HEK293 (cell line): ENCODE measurements at regions not wholly inside any gene's neighbourhood (a gene's known extent, or its start where the extent isn't known, plus 50 kb on each side); places are given as distances from the start of the nearest gene placed in this dataset.

Experiments used
- CTCF ChIA-PET: fragments of 350-600 bp; formaldehyde crosslinking; extraction: SDS; loops from one replicate; lab custom pipeline; 2021; ENCODE audit warnings: antibody characterized with exemption; lab: Yijun Ruan, JAX
- POLR2A ChIA-PET: fragments of 300-600 bp; formaldehyde crosslinking; extraction: SDS; loops from one replicate; lab custom pipeline; 2020; ENCODE audit warnings: antibody characterized with exemption, inconsistent platforms; lab: Yijun Ruan, JAX
- H3K27ac ChIP-seq: fragments of 200-500 bp; sonication (Bioruptor generic); 2 replicates; pipeline ENCODE4 v1.5.1; 2014; ENCODE audit warnings: low read depth, low read length, control low read depth, inconsistent platforms; ENCODE audit errors: extremely low read depth
- H3K36me3 ChIP-seq, 2 experiments: fragments of 200-500 bp in 1 of 2; sonication (Bioruptor generic) in 1 of 2; 1 replicate in 1 of 2; 2 replicates in 1 of 2; pipeline ENCODE4 v1.5.1; 2014 to 2017; ENCODE audit warnings: inconsistent platforms in 2 of 2, low read length in 2 of 2; ENCODE audit not compliant: control insufficient read depth in 2 of 2, insufficient read depth in 1 of 2
- H3K4me1 ChIP-seq: fragments of 200-500 bp; sonication (Bioruptor generic); 2 replicates; pipeline ENCODE4 v1.5.1; 2014; ENCODE audit warnings: mild to moderate bottlenecking, low read length, inconsistent platforms; ENCODE audit not compliant: control insufficient read depth, insufficient read depth
- H3K4me3 ChIP-seq: 2 replicates; pipeline ENCODE4 v1.5.1; 2011; ENCODE audit warnings: low read depth, mild to moderate bottlenecking, control low read depth, low read length, moderate library complexity
- H3K9me3 ChIP-seq: fragments of 200-500 bp; sonication (Bioruptor generic); 2 replicates; pipeline ENCODE4 v1.5.1; 2014; ENCODE audit warnings: low read depth, low read length, inconsistent platforms; ENCODE audit not compliant: control insufficient read depth, insufficient read depth
- EGR2 ChIP-seq: fragments of 450-650 bp; formaldehyde crosslinking; IDR thresholded peaks from 2 replicates; pipeline ENCODE4 v1.5.1; 2016; ENCODE audit warnings: low read depth, missing biosample characterization, missing genetic modification characterization
- GLIS1 ChIP-seq: fragments of 450-650 bp; formaldehyde crosslinking; IDR thresholded peaks from 2 replicates; pipeline ENCODE4 v1.5.1; 2016; ENCODE audit warnings: missing biosample characterization, missing genetic modification characterization
- GLIS2 ChIP-seq: fragments of 450-650 bp; formaldehyde crosslinking; IDR thresholded peaks from 2 replicates; pipeline ENCODE4 v1.5.1; 2016; ENCODE audit warnings: missing biosample characterization, missing genetic modification characterization
- HOXC10 ChIP-seq: sonication (generic); formaldehyde crosslinking; IDR thresholded peaks from 2 replicates; pipeline ENCODE4 v1.8.1; 2023; ENCODE audit warnings: mild to moderate bottlenecking, missing genetic modification reagents
- KLF7 ChIP-seq: fragments of 450-650 bp; formaldehyde crosslinking; IDR thresholded peaks from 2 replicates; pipeline ENCODE4 v1.5.1; 2016; ENCODE audit warnings: missing biosample characterization, missing genetic modification characterization, borderline replicate concordance
- OSR2 ChIP-seq: fragments of 450-650 bp; formaldehyde crosslinking; IDR thresholded peaks from 2 replicates; pipeline ENCODE4 v1.5.1; 2016; ENCODE audit warnings: missing biosample characterization, missing genetic modification characterization
- PRDM1 ChIP-seq: fragments of 450-650 bp; formaldehyde crosslinking; IDR thresholded peaks from 2 replicates; pipeline ENCODE4; 2016; ENCODE audit warnings: missing biosample characterization, missing genetic modification characterization
- REPIN1 ChIP-seq: fragments of 450-650 bp; formaldehyde crosslinking; IDR thresholded peaks from 2 replicates; pipeline ENCODE4 v1.5.1; 2017; ENCODE audit warnings: missing biosample characterization, missing genetic modification characterization, low read depth
- REST ChIP-seq: fragments of 450-650 bp; formaldehyde crosslinking; IDR thresholded peaks from 2 replicates; pipeline ENCODE4 v1.5.1; 2016; ENCODE audit warnings: missing biosample characterization, missing genetic modification characterization
- SP2 ChIP-seq: fragments of 450-650 bp; formaldehyde crosslinking; IDR thresholded peaks from 2 replicates; pipeline ENCODE4 v1.5.1; 2016; ENCODE audit warnings: missing biosample characterization, missing genetic modification characterization
- ZBTB48 ChIP-seq: fragments of 450-650 bp; formaldehyde crosslinking; IDR thresholded peaks from 2 replicates; pipeline ENCODE4 v1.5.1; 2016; ENCODE audit warnings: missing biosample characterization, missing genetic modification characterization
- ZBTB8A ChIP-seq: fragments of 450-650 bp; formaldehyde crosslinking; IDR thresholded peaks from 2 replicates; pipeline ENCODE4 v1.5.1; 2016; ENCODE audit warnings: missing biosample characterization, missing genetic modification characterization
- ZNF121 ChIP-seq: fragments of 450-650 bp; formaldehyde crosslinking; IDR thresholded peaks from 2 replicates; pipeline ENCODE4 v1.5.1; 2016; ENCODE audit warnings: missing biosample characterization, missing genetic modification characterization
- ZNF175 ChIP-seq: fragments of 450-650 bp; formaldehyde crosslinking; IDR thresholded peaks from 2 replicates; pipeline ENCODE4 v1.5.1; 2016; ENCODE audit warnings: missing biosample characterization, missing genetic modification characterization
- ZNF2 ChIP-seq: fragments of 450-650 bp; formaldehyde crosslinking; IDR thresholded peaks from 2 replicates; pipeline ENCODE4 v1.5.1; 2016; ENCODE audit warnings: missing biosample characterization, missing genetic modification characterization
- ZNF302 ChIP-seq: fragments of 450-650 bp; formaldehyde crosslinking; IDR thresholded peaks from 2 replicates; pipeline ENCODE4 v1.5.1; 2016; ENCODE audit warnings: missing biosample characterization, missing genetic modification characterization, low read depth
- ZNF510 ChIP-seq: fragments of 450-650 bp; formaldehyde crosslinking; IDR thresholded peaks from 2 replicates; pipeline ENCODE4 v1.5.1; 2018; ENCODE audit warnings: mild to moderate bottlenecking, missing genetic modification characterization, missing biosample characterization; ENCODE audit not compliant: insufficient replicate concordance
- ZNF624 ChIP-seq: fragments of 450-650 bp; formaldehyde crosslinking; IDR thresholded peaks from 2 replicates; pipeline ENCODE4 v1.5.1; 2017; ENCODE audit warnings: missing biosample characterization, missing genetic modification characterization
- TF ChIP-seq, protein P1 (sequence below): fragments of 450-650 bp; formaldehyde crosslinking; IDR thresholded peaks from 2 replicates; pipeline ENCODE4 v1.5.1; 2016; ENCODE audit warnings: missing biosample characterization, missing genetic modification characterization
- TF ChIP-seq, protein P2 (sequence below): fragments of 450-650 bp; formaldehyde crosslinking; IDR thresholded peaks from 2 replicates; pipeline ENCODE4 v1.5.1; 2016; ENCODE audit warnings: missing biosample characterization, missing genetic modification characterization
- TF ChIP-seq, protein P3 (sequence below): IDR thresholded peaks from 2 replicates; pipeline ENCODE4 v1.6.1; 2011; ENCODE audit warnings: mild to moderate bottlenecking, low read depth, low read length, borderline replicate concordance
- TF ChIP-seq, protein P4 (sequence below): fragments of 450-650 bp; formaldehyde crosslinking; IDR thresholded peaks from 2 replicates; pipeline ENCODE4 v1.5.1; 2017; ENCODE audit warnings: missing biosample characterization, missing genetic modification characterization

DNA sequence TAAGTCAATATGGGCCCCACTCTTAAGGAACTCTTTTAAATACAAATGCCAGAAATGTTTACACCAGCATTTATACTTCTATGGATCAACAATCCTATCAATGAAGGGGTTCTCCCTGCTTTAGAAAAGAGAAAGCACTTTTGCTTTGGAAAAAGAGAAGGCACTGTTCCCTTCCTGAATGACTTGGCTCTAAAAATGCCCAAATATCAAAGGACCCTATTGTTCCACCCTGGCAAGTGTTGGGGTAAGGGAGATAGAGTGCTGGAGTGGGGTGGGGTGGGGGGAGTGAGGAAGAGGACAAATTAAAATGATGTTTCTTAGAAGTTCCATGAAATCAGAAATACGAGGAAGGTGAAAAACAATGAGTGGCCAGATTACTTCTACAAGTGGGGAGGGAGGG, 131.6 kb upstream of the GRIN2B start (continued):
- TF ChIP-seq GLIS1 (tag by site-specific recombination) (no peak), REPIN1 (tag by site-specific recombination) (no peak), ZBTB48 (tag by site-specific recombination) (no peak), ZNF302 (tag by site-specific recombination) (no peak)

DNA sequence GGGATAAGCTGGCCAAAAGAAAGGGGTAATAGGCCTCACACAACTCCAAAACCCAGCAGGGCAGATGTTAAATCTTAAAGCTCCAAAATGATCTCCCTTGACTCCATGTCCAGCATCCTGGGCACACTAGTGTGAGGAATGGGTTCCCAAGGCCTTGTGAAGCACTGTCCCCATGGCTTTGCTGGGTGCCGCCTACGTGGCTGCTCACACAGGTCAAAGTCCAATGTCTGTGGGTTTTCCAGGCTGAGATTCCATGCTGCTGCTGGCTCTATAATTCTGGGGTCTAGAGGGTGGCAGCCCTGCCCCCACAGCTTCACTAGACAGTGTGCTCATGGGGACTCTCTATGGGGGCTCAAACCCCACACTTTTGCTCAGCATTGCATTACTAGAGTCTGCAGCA, 145.3 kb upstream of the GRIN2B start:
- ChIA-PET CTCF (no interaction called here), POLR2A (no interaction called here)
- no peak for TF ChIP-seq EGR2 (tag by site-specific recombination)
- TF ChIP-seq, protein P1, sequence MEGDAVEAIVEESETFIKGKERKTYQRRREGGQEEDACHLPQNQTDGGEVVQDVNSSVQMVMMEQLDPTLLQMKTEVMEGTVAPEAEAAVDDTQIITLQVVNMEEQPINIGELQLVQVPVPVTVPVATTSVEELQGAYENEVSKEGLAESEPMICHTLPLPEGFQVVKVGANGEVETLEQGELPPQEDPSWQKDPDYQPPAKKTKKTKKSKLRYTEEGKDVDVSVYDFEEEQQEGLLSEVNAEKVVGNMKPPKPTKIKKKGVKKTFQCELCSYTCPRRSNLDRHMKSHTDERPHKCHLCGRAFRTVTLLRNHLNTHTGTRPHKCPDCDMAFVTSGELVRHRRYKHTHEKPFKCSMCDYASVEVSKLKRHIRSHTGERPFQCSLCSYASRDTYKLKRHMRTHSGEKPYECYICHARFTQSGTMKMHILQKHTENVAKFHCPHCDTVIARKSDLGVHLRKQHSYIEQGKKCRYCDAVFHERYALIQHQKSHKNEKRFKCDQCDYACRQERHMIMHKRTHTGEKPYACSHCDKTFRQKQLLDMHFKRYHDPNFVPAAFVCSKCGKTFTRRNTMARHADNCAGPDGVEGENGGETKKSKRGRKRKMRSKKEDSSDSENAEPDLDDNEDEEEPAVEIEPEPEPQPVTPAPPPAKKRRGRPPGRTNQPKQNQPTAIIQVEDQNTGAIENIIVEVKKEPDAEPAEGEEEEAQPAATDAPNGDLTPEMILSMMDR (tag by site-specific recombination): no peak
- no peak for TF ChIP-seq ZNF121 (tag by site-specific recombination)
- TF ChIP-seq GLIS2 (tag by site-specific recombination): no peak
- no peak for TF ChIP-seq KLF7 (tag by site-specific recombination)
- Histone ChIP-seq H3K36me3 (no peaks in the 10 kb centered on the region), H3K4me1 (no peaks in the 10 kb centered on the region), H3K27ac (no peak overlapping the region), H3K4me3 (no peak overlapping the region), H3K9me3 (no peaks in the 10 kb centered on the region)

DNA sequence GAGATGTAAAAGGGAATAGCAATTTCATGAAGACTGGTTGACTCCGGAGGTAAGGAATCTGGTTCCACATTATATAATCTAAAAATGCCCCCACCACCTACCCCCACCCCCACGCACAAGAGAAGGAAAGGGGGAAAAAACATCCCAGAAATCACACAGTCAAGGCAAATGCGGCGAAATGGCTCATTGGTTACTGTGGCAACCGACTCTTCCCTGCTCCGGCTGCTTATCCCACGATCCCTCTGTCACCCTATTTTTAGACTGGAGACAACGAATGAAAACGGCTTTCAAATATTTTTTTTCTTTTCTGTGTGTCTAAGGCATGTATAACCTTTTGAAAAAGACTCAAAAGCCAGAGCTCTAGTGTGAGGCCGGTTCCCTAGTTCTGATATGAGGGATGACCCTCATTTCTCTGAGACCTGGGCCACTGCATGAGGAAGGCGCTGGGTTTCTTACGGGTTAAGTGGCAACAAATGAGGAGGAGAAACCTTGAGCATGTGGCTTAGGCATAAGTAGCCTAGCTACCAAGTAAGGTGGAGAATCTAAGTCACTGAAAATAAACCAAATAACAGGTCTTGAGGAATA, 148.3 kb upstream of the GRIN2B start:
- Histone ChIP-seq H3K9me3 (no peaks in the 10 kb centered on the region), H3K4me3 (no peak overlapping the region), H3K27ac (no peak overlapping the region), H3K36me3 (no peaks in the 10 kb centered on the region), H3K4me1 (no peaks in the 10 kb centered on the region)
- TF ChIP-seq REST (tag by site-specific recombination) (no peak), ZNF2 (tag by site-specific recombination) (no peak), SP2 (tag by site-specific recombination) (no peak), HOXC10 (CRISPR knock-in tag) (no peak), ZNF510 (no peak), ZNF624 (tag by site-specific recombination) (no peak), OSR2 (no peak), ZBTB8A (no peak), PRDM1 (tag by site-specific recombination) (no peak), ZNF175 (no peak)
- TF ChIP-seq, protein P2, sequence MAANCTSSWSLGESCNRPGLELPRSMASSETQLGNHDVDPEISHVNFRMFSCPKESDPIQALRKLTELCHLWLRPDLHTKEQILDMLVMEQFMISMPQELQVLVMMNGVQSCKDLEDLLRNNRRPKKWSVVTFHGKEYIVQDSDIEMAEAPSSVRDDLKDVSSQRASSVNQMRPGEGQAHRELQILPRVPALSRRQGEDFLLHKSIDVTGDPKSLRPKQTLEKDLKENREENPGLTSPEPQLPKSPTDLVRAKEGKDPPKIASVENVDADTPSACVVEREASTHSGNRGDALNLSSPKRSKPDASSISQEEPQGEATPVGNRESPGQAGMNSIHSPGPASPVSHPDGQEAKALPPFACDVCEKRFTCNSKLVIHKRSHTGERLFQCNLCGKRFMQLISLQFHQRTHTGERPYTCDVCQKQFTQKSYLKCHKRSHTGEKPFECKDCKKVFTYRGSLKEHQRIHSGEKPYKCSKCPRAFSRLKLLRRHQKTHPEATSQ (tag by site-specific recombination): no peak
- TF ChIP-seq, protein P3, sequence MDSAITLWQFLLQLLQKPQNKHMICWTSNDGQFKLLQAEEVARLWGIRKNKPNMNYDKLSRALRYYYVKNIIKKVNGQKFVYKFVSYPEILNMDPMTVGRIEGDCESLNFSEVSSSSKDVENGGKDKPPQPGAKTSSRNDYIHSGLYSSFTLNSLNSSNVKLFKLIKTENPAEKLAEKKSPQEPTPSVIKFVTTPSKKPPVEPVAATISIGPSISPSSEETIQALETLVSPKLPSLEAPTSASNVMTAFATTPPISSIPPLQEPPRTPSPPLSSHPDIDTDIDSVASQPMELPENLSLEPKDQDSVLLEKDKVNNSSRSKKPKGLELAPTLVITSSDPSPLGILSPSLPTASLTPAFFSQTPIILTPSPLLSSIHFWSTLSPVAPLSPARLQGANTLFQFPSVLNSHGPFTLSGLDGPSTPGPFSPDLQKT: no peak
- TF ChIP-seq, protein P4, sequence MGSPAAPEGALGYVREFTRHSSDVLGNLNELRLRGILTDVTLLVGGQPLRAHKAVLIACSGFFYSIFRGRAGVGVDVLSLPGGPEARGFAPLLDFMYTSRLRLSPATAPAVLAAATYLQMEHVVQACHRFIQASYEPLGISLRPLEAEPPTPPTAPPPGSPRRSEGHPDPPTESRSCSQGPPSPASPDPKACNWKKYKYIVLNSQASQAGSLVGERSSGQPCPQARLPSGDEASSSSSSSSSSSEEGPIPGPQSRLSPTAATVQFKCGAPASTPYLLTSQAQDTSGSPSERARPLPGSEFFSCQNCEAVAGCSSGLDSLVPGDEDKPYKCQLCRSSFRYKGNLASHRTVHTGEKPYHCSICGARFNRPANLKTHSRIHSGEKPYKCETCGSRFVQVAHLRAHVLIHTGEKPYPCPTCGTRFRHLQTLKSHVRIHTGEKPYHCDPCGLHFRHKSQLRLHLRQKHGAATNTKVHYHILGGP (tag by site-specific recombination): no peak
- ChIA-PET CTCF (no interaction called here), POLR2A (no interaction called here)
